GM12872 (cell line): ENCODE measurements at regions not wholly inside any gene's neighbourhood (a gene's known extent, or its start where the extent isn't known, plus 50 kb on each side); places are given as distances from the start of the nearest gene placed in this dataset.

Experiments used
- TF ChIP-seq, protein P1 (sequence below): IDR thresholded peaks from 3 replicates; pipeline ENCODE4 v1.5.1; 2011; ENCODE audit warnings: low read depth, mild to moderate bottlenecking, low read length, moderate library complexity; ENCODE audit not compliant: insufficient read depth

DNA sequence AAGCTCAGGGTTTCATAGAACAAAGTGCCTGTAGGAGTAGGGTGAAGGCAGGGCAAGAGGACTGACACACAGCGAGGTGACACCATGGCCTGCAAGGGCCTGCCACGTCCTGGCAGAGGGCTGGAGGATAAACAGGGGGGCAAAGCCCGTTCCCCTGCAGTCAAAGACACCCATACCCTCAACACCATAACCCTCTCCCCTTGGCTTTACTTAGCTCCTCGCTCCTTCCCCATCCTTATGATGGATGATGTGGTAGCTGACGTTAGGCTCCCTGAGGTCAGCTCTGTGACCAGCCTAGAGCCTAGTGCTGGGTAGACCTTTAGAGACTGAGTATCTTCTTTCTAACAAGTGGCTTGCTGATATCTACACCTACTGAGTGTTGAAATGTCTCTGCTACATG is 683.3 kb upstream of the HS6ST1 start:
- TF ChIP-seq, protein P1, sequence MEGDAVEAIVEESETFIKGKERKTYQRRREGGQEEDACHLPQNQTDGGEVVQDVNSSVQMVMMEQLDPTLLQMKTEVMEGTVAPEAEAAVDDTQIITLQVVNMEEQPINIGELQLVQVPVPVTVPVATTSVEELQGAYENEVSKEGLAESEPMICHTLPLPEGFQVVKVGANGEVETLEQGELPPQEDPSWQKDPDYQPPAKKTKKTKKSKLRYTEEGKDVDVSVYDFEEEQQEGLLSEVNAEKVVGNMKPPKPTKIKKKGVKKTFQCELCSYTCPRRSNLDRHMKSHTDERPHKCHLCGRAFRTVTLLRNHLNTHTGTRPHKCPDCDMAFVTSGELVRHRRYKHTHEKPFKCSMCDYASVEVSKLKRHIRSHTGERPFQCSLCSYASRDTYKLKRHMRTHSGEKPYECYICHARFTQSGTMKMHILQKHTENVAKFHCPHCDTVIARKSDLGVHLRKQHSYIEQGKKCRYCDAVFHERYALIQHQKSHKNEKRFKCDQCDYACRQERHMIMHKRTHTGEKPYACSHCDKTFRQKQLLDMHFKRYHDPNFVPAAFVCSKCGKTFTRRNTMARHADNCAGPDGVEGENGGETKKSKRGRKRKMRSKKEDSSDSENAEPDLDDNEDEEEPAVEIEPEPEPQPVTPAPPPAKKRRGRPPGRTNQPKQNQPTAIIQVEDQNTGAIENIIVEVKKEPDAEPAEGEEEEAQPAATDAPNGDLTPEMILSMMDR, result no peak

DNA sequence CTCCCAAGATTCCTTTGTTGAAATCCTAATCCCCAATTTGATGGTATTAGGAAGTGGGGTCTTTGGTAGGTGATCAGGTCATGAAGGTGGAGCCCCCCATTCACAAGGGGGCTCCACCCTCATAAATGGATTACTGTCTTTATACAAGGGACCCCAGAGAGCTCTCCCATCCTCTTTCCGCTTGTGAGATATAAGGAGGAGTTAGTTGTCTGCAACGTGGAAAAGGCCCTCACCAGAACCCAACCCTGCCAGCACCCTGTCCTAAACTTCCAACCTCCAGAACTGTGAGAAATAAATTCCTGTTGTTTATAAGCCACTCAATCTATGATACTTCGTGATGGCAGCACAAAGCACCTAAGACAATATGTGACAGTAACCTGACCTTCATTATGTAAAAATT is 684.1 kb upstream of the HS6ST1 start:
- TF ChIP-seq, protein P1, result no peak

DNA sequence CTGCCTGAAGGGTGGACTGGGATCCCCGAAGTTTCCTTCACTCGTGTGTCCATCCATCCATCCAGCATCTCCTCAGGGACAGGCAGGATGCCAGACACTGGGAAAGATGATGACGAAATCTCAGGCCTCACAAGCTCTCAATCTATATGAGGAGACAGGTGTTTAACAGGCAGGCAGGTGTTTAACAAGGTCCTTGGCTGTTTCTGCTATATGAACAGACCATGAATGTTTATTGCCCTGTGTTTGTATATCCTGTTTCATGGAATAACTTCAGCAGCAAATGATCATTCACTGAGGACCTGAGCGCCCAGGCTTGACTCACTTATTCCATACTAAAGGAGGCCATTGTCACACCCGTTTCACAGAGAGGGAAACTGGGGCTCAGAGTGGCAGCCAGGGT is 685.8 kb upstream of the HS6ST1 start:
- TF ChIP-seq, protein P1, result no peak

GRCh38 chr2:129004940-129005490 is 686.3 kb upstream of the HS6ST1 start:
- TF ChIP-seq, protein P1, result no peak

DNA sequence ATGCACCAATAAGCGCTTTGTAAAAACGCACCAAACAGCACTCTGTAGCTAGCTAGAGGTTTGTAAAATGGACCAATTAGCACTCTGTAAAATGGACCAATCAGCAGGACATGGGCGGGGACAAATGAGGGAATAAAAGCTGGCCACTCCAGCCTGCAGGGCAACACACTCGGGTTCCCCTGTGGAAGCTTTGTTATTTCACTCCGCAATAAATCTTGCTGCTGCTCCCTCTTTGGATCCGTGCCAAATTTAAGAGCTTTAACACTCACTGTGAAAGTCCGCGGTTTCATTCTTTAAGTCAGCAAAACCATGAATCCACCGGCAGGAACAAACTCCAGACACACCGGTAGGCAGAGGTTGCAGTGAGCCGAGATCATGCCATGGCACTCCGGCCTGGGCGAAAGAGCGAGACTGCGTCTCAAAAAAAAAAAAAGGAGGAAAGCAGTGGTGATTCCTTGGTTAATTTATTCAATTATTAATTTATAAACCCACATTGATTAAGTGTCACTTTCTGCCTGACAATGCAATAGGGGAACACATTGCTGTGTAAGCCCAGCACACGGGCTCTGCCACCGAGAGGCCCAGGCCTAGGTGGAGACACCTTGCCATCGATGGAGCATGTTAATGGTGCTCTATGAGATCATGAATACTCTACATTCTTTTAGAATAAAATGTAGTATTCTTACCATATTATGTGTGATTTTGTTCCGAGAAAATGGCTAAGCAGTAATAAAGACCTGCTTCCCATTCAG is 687.6 kb upstream of the HS6ST1 start:
- TF ChIP-seq, protein P1, result no peak

DNA sequence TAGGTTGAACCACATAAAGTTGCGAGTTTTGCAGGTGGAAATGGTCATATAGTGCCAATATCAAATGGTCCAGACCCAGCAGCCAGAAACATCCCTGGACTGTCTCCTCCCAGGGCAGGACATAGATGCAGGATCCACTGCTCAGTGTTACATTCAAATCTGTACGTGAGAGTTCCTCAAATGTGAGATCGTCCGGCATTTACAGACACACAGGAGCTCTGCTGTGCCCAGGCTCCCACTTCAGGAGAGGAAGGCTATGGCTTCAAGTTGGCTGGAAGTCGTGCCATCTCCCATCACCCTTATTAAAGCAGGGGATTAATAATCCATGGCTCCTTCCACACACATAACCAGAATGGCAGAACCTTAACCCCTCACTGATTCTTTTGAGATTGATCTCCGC is 688.2 kb upstream of the HS6ST1 start:
- TF ChIP-seq, protein P1, result no peak

GRCh38 chr2:129008055-129008880 is 689.6 kb upstream of the HS6ST1 start:
- TF ChIP-seq, protein P1, result no peak
